AG04449 (cell line): ENCODE measurements at regions not wholly inside any gene's neighbourhood (a gene's known extent, or its start where the extent isn't known, plus 50 kb on each side); places are given as distances from the start of the nearest gene placed in this dataset.

Source experiments
- CTCF ChIA-PET: fragments of 350-600 bp; formaldehyde crosslinking; extraction: SDS; loops from one replicate; lab custom pipeline; 2021; ENCODE audit warnings: antibody characterized with exemption; lab: Yijun Ruan, JAX
- POLR2A ChIA-PET: fragments of 400-600, 350-600 bp; formaldehyde crosslinking; extraction: SDS; loops from one replicate; lab custom pipeline; 2020; ENCODE audit warnings: antibody characterized with exemption, inconsistent platforms; lab: Yijun Ruan, JAX
- DNase-seq: peaks from one replicate; pipeline ENCODE4 v3.0.0-alpha.2; 2010; ENCODE audit warnings: low read depth, low spot score
- H3K4me3 ChIP-seq: 2 replicates; pipeline ENCODE4 v1.5.1; 2011; ENCODE audit warnings: low read depth, mild to moderate bottlenecking, control low read depth, low read length
- TF ChIP-seq, protein P1 (sequence below): IDR thresholded peaks from one replicate; pipeline ENCODE4 v1.5.1; 2011; ENCODE audit warnings: mild to moderate bottlenecking, moderate library complexity, low read length, control low read depth, inconsistent platforms; ENCODE audit not compliant: insufficient read depth; ENCODE audit errors: missing control alignments

DNA sequence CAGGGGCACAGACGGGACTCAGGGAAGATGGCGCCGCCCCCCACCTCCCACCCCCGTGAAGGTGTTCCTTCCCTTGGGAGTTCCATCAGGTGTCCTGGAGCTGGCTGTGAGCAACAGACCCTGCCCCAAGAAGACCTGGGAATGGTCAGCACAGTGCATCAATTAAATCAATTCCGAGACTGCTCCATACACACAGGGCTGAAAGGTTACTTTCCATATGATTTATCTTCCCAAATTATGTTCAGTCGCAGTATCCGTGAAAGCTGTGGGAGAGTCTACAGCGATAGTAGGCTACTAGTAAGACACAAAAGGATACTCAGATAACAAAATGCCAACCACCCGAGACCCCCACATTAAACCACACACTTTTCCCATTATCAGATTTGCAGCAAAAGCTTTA lies 71.8 kb upstream of the PABPC3 start:
- DNase-seq: no peak
- ChIA-PET POLR2A (no interaction called here), CTCF (no interaction called here)
- H3K4me3 ChIP-seq: no peak overlapping the region
- TF ChIP-seq, protein P1, sequence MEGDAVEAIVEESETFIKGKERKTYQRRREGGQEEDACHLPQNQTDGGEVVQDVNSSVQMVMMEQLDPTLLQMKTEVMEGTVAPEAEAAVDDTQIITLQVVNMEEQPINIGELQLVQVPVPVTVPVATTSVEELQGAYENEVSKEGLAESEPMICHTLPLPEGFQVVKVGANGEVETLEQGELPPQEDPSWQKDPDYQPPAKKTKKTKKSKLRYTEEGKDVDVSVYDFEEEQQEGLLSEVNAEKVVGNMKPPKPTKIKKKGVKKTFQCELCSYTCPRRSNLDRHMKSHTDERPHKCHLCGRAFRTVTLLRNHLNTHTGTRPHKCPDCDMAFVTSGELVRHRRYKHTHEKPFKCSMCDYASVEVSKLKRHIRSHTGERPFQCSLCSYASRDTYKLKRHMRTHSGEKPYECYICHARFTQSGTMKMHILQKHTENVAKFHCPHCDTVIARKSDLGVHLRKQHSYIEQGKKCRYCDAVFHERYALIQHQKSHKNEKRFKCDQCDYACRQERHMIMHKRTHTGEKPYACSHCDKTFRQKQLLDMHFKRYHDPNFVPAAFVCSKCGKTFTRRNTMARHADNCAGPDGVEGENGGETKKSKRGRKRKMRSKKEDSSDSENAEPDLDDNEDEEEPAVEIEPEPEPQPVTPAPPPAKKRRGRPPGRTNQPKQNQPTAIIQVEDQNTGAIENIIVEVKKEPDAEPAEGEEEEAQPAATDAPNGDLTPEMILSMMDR: no peak

DNA sequence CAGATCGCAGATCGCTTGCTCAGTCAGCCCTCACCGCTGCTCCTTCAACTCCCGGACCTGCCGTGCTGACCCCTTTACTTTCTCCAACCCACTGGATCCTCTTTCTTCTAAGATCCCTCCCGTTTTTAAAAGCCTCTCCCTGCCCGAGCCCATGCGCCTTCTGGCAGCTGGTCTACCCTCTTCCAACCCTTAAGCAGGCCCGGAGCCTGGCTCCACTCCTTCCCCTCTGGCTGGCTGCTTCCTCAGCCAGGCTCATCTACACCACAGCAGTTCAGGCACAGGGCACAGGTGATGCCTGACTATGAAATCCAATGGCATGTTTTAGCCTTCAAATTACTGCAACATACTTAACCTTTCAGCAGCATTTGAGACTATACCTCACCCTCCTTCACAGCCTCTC lies 63.8 kb upstream of the PABPC3 start:
- CTCF ChIA-PET: interaction anchor here (0.5 kb wide), 1 partner anchor 583 kb away, joined by 3 read pairs; no protein-coding TSS in a partner anchor
- no peak overlapping the region for H3K4me3 ChIP-seq
- TF ChIP-seq, protein P1: no peak
- POLR2A ChIA-PET: no interaction called here
- no peak for DNase-seq

DNA sequence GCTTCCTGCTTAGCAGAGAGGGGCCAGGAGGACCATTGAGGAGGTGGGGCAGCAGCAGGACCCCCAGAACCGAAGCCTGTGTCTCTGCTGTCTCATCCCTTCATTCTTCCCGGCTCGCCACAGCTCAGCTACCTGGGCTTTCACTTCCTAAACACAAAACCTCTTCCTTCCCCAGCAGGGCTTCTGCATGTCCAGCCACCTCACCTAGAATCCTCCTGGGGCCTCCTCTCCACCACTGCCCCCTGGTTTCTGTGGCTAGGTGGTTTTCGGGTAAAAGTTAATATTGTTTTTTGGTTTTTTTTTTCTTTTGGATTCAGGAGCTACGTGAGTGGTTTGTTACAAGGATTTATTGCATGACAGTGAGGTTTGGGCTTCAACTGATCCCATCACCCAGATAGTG lies 61.8 kb upstream of the PABPC3 start:
- TF ChIP-seq, protein P1: no peak
- ChIA-PET POLR2A (no interaction called here), CTCF (interaction anchor here (1.0 to 1.9 kb wide), 2 partner anchors 12 to 29 kb away, joined by 3 to 9 read pairs; no protein-coding TSS in a partner anchor)
- H3K4me3 ChIP-seq: no peak overlapping the region
- DNase-seq: no peak

DNA sequence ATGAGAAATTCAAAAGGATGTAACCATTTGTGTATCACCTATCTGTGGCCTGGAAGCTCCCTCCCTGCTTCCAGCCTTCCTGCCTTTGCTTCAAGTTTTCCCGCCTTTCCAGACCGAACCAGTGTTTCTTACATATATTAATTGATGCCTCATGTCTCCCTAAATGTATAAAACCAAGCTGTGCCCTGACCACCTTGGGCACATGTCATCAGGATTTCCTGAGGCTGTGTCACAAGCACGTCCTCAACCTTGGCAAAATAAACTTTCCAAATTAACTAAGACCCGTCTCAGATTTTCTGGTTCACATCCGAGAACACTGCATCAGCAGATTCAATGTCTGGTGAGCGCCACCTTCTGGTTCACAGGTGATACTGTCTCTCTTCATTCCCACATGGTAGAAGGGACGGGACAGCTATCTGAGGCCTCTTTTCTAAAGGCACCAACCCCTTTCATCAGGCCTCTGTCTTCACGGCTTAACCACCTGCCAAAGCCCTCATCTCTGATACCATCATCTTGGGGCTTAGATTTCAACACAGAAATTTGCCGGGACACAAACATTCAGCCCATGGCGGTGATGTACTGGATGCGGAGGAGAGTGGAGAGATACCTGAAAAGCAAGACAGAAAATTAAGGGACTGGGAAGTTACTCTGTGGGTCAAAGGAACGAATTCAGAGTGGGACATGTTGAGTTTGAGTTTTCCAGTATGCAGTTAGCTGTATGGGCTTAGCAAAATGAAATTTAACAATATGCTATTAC lies 58.7 kb upstream of the PABPC3 start:
- no peak overlapping the region for H3K4me3 ChIP-seq
- DNase-seq: peak; percentile 2
- ChIA-PET CTCF (interaction anchor here (1.0 to 1.7 kb wide), 8 partner anchors 9 to 42 kb away, joined by 3 to 12 read pairs (median 4); no protein-coding TSS in a partner anchor), POLR2A (no interaction called here)
- TF ChIP-seq, protein P1: peak; percentile 74

DNA sequence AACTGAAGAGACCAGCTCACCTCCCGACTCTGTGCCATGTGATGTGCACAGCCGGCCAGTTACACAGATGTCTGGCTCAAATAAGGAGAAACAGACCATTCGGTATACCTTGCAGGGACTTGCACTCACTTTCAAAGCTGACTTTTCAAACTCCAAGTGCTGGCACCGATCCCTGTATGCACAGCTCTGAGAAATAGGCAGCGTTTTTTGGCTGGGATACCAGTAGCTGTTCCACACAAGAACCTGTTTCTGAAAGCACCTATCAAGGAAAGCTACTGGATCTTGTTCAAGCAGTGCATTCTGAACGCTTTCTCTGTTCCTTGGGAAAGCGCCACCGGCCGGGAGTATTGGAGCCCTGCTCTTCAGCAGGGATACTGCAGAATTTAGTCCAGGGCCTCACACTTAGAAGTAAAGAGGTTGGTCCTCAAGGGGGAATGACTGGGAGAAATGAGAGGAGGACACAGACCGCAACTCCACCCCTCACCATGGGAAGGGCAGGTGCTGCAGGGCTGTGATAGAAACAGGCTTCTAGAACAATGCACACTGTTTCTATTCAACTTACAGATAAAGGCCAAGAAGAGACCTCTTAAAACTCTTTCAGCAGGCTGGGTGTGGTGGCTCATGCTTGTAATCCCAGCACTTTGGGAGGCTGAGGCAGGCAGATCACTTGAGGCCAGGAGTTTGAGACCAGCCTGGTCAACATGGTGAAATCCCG lies 53.6 kb upstream of the PABPC3 start:
- ChIA-PET CTCF (no interaction called here), POLR2A (no interaction called here)
- no peak overlapping the region for H3K4me3 ChIP-seq
- TF ChIP-seq, protein P1: no peak
- no peak for DNase-seq

DNA sequence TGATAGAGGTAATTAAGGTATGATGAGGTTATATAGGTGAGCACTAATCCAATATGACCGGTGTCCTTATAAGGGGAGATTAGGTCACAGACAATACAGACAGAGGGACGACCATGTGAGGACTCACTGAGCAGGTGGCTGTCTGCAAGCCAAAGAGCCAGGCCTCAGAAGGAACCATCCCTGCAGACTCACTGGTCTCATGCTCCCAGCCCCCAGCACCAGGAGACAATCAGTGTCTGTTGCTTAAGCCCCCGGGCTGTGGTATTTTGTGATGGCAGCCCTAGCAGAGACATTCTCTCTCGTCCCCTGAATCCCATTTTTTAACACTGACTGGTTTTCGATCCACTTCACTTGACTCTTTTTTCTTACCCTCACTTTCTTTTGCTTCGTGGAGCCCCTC lies 51.9 kb upstream of the PABPC3 start:
- CTCF ChIA-PET: no interaction called here
- TF ChIP-seq, protein P1: no peak
- no peak for DNase-seq
- H3K4me3 ChIP-seq: no peak overlapping the region
- POLR2A ChIA-PET: no interaction called here
